H1 (cell line): ENCODE measurements at regions not wholly inside any gene's neighbourhood (a gene's known extent, or its start where the extent isn't known, plus 50 kb on each side); places are given as distances from the start of the nearest gene placed in this dataset.

Experiments used
- CTCF ChIA-PET: fragments of 300-600 bp; sonication (Branson Sonifier 250); formaldehyde crosslinking; loops from one replicate; lab custom pipeline; 2021; ENCODE audit not compliant: partially characterized antibody; lab: Charles Lee
- POLR2A ChIA-PET: fragments of 300-600 bp; sonication (Branson Sonifier 250); formaldehyde crosslinking; loops from one replicate; lab custom pipeline; 2021; ENCODE audit warnings: inconsistent platforms; ENCODE audit not compliant: partially characterized antibody; lab: Charles Lee
- DNase-seq, 2 experiments: peaks; one replicate each; pipeline versions ENCODE4 v3.0.0 to v3.0.0-alpha.2; 2010 to 2022; ENCODE audit warnings: low spot score in 2 of 2, low read depth in 1 of 2, mixed read lengths in 1 of 2
- FAIRE-seq: peaks from 2 replicates; lab custom pipeline; 2011; peaks lifted over from hg19 to GRCh38; lab: Jason Lieb, UNC
- H2AFZ ChIP-seq: 2 replicates; pipeline ENCODE4 v1.8.1; 2012; ENCODE audit warnings: low read length, inconsistent platforms
- H2AK5ac ChIP-seq: 2 replicates; pipeline ENCODE4 v1.6.1; 2013; ENCODE audit warnings: low read depth, low read length
- H2BK120ac ChIP-seq: replicated peaks from 2 replicates; pipeline ENCODE3; 2013; ENCODE audit warnings: low read depth, low read length, inconsistent platforms
- H2BK12ac ChIP-seq: 2 replicates; pipeline ENCODE4 v1.6.1; 2013; ENCODE audit warnings: low read depth, low read length
- H2BK15ac ChIP-seq: 2 replicates; pipeline ENCODE4 v1.6.1; 2013; ENCODE audit warnings: low read length
- H2BK20ac ChIP-seq: 2 replicates; pipeline ENCODE4 v1.6.1; 2013; ENCODE audit warnings: low read length
- H2BK5ac ChIP-seq: 2 replicates; pipeline ENCODE4 v1.6.1; 2013; ENCODE audit warnings: low read depth, low read length
- H3K14ac ChIP-seq: 2 replicates; pipeline ENCODE4 v1.6.1; 2013; ENCODE audit warnings: inconsistent platforms; ENCODE audit not compliant: insufficient read length
- H3K18ac ChIP-seq: 2 replicates; pipeline ENCODE4 v1.6.1; 2013; ENCODE audit warnings: low read length; ENCODE audit errors: extremely low read depth
- H3K23ac ChIP-seq: 2 replicates; pipeline ENCODE4 v1.6.1; 2013; ENCODE audit warnings: inconsistent platforms; ENCODE audit not compliant: insufficient read length
- H3K23me2 ChIP-seq: 2 replicates; pipeline ENCODE4 v1.6.1; 2013; ENCODE audit warnings: low read depth, low read length
- H3K27ac ChIP-seq: 2 replicates; pipeline ENCODE4 v1.6.1; 2011; ENCODE audit warnings: low read depth, low read length, inconsistent platforms
- H3K27me3 ChIP-seq, 4 experiments: replicated peaks in 1 of 4; 1 replicate in 1 of 4; 2 replicates in 3 of 4; pipeline versions ENCODE4 v1.6.1 to v1.8.1; 2011 to 2013; ENCODE audit warnings: low read length in 3 of 4, mild to moderate bottlenecking in 3 of 4, inconsistent platforms in 2 of 4, mixed read lengths in 2 of 4, moderate library complexity in 1 of 4; ENCODE audit not compliant: control insufficient read depth in 3 of 4, insufficient read depth in 3 of 4; ENCODE audit errors: extremely low read depth in 1 of 4
- H3K36me3 ChIP-seq, 4 experiments: 2 replicates each; pipeline versions ENCODE4 v1.6.1 to v1.8.1; 2011 to 2013; ENCODE audit warnings: mild to moderate bottlenecking in 4 of 4, low read length in 3 of 4, moderate library complexity in 2 of 4, control low read depth in 1 of 4, inconsistent platforms in 1 of 4; ENCODE audit not compliant: insufficient read depth in 4 of 4, control insufficient read depth in 2 of 4
- H3K4ac ChIP-seq: replicated peaks from 2 replicates; pipeline ENCODE3; 2013; ENCODE audit warnings: low read length, low read depth, mixed read lengths, inconsistent platforms; ENCODE audit not compliant: insufficient read length
- H3K4me1 ChIP-seq, 4 experiments: replicated peaks in 1 of 4; 1 replicate in 1 of 4; 2 replicates in 3 of 4; pipeline versions ENCODE4 v1.6.1 to v1.8.1; 2011 to 2013; ENCODE audit warnings: low read length in 3 of 4, inconsistent platforms in 2 of 4, mixed read lengths in 1 of 4; ENCODE audit not compliant: insufficient read depth in 4 of 4, control insufficient read depth in 3 of 4
- H3K4me2 ChIP-seq, 2 experiments: 2 replicates each; pipeline versions ENCODE4 v1.6.1 to v1.8.1; 2011 to 2013; ENCODE audit warnings: low read depth in 2 of 2, low read length in 2 of 2, control low read depth in 1 of 2, inconsistent platforms in 1 of 2, mild to moderate bottlenecking in 1 of 2; ENCODE audit not compliant: insufficient read depth in 1 of 2
- H3K4me3 ChIP-seq, 4 experiments: fragments of 200-600, 300-600 bp in 1 of 4; sonication (generic), shearing (Covaris generic), sonication (Bioruptor Twin) in 1 of 4; 2 replicates each; pipeline versions ENCODE4 v1.5.1 to v1.8.1; 2011 to 2016; ENCODE audit warnings: low read length in 4 of 4, low read depth in 3 of 4, control low read depth in 2 of 4, inconsistent platforms in 2 of 4, mild to moderate bottlenecking in 2 of 4, mixed read lengths in 1 of 4, moderate library complexity in 1 of 4; ENCODE audit not compliant: insufficient read depth in 2 of 4; ENCODE audit errors: extremely low read depth in 1 of 4
- H3K56ac ChIP-seq: replicated peaks from 2 replicates; pipeline ENCODE3; 2013; ENCODE audit warnings: low read depth, mild to moderate bottlenecking, mixed read lengths, low read length, inconsistent platforms; ENCODE audit not compliant: insufficient read length
- H3K79me1 ChIP-seq: 2 replicates; pipeline ENCODE4 v1.6.1; 2013; ENCODE audit warnings: low read depth, low read length, control low read depth
- H3K79me2 ChIP-seq, 2 experiments: 2 replicates each; pipeline versions ENCODE4 v1.6.1 to v1.8.1; 2012 to 2013; ENCODE audit warnings: low read length in 2 of 2, mild to moderate bottlenecking in 2 of 2, inconsistent platforms in 1 of 2; ENCODE audit not compliant: insufficient read depth in 2 of 2, control insufficient read depth in 1 of 2
- H3K9ac ChIP-seq, 4 experiments: replicated peaks in 1 of 4; 1 replicate in 1 of 4; 2 replicates in 3 of 4; pipeline versions ENCODE4 v1.6.1 to v1.8.1; 2011 to 2013; ENCODE audit warnings: low read depth in 3 of 4, low read length in 3 of 4, control low read depth in 2 of 4, mild to moderate bottlenecking in 2 of 4, moderate library complexity in 2 of 4, inconsistent platforms in 1 of 4; ENCODE audit errors: extremely low read depth in 1 of 4
- H3K9me3 ChIP-seq, 2 experiments: 2 replicates each; pipeline versions ENCODE4 v1.6.1 to v1.8.1; 2012 to 2013; ENCODE audit warnings: mild to moderate bottlenecking in 2 of 2, moderate library complexity in 2 of 2, control low read depth in 1 of 2, inconsistent platforms in 1 of 2, low read depth in 1 of 2, low read length in 1 of 2, mixed read lengths in 1 of 2; ENCODE audit not compliant: insufficient read depth in 2 of 2
- H4K20me1 ChIP-seq, 2 experiments: replicated peaks in 1 of 2; 2 replicates each; pipeline versions ENCODE3 to v1.8.1; 2011 to 2013; ENCODE audit warnings: inconsistent platforms in 2 of 2, low read length in 2 of 2, mild to moderate bottlenecking in 1 of 2; ENCODE audit not compliant: insufficient read depth in 2 of 2, control insufficient read depth in 1 of 2
- H4K5ac ChIP-seq: 2 replicates; pipeline ENCODE4 v1.6.1; 2013; ENCODE audit warnings: low read length, low read depth, mixed read lengths, inconsistent platforms; ENCODE audit not compliant: insufficient read length
- H4K8ac ChIP-seq: 2 replicates; pipeline ENCODE4 v1.8.0; 2013; ENCODE audit warnings: mild to moderate bottlenecking, moderate library complexity, low read length, inconsistent platforms; ENCODE audit not compliant: insufficient read depth; ENCODE audit errors: extremely low read depth
- H4K91ac ChIP-seq: replicated peaks from 2 replicates; pipeline ENCODE3; 2013; ENCODE audit warnings: low read length, mixed read lengths, inconsistent platforms; ENCODE audit not compliant: insufficient read length
- CHD2 ChIP-seq: IDR thresholded peaks from 2 replicates; pipeline ENCODE4 v1.6.1; 2012; ENCODE audit warnings: low read length, improper control_type of control experiment
- POLR2A ChIP-seq, 2 experiments: IDR thresholded peaks; 1 replicate in 1 of 2; 2 replicates in 1 of 2; pipeline ENCODE4 v1.6.1; 2011; ENCODE audit warnings: low read depth in 2 of 2, low read length in 2 of 2, mild to moderate bottlenecking in 2 of 2; ENCODE audit errors: control extremely low read depth in 1 of 2
- SRF ChIP-seq: IDR thresholded peaks from 2 replicates; pipeline ENCODE4 v1.6.1; 2011; ENCODE audit warnings: mild to moderate bottlenecking, low read depth, low read length, moderate library complexity
- WGBS, 2 experiments: shearing (Covaris generic) in 1 of 2; methylation state at CpG; one replicate each; pipeline versions ENCODE4 v1.1.6 to v1.1.7; 2013 to 2015; ENCODE audit warnings: low lambda C conversion rate in 2 of 2, mixed read lengths in 2 of 2, inconsistent platforms in 1 of 2, low coverage in 1 of 2, missing lambda C conversion rate in 1 of 2; ENCODE audit not compliant: insufficient replicate concordance in 2 of 2, insufficient coverage in 1 of 2, insufficient read length in 1 of 2; ENCODE audit errors: extremely low coverage in 1 of 2, missing lambda C conversion rate in 1 of 2; 5-methylcytosine and 5-hydroxymethylcytosine counted together

DNA sequence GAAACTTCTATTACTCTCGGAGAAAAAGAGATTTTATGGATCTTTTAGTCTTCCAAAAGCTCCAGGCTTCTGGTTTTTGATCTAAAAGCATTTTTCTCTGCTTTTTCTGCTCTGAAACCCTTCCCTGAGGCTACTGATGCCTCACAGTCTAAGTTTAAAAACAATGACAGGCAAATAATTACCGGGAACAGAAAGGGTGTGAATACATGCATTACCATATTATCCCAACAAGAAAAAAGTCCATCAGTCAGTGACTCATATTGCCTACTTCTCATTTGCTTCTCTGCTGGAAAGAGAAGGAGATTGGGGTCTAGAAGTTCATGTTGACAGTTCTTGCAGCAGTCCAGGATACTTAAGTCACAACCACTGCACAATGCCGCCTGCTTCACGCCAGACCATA is 482.9 kb upstream of the C16orf82 start:
- Histone ChIP-seq H2BK15ac (no peak overlapping the region), H3K4ac (no peak overlapping the region), H3K79me2 (no peaks in the 10 kb centered on the region), H4K20me1 (no peaks in the 10 kb centered on the region), H4K91ac (no peak overlapping the region), H3K36me3 (no peaks in the 10 kb centered on the region), H3K79me1 (no peaks in the 10 kb centered on the region), H2BK5ac (no peak overlapping the region), H3K23me2 (no peaks in the 10 kb centered on the region), H2BK12ac (no peak overlapping the region), H2BK120ac (no peak overlapping the region), H3K4me2 (no peak overlapping the region), H3K9ac (no peak overlapping the region), H4K8ac (no peak overlapping the region), H2BK20ac (no peak overlapping the region), H3K27me3 (no peaks in the 10 kb centered on the region), H3K4me1 (no peaks in the 10 kb centered on the region), H3K56ac (no peak overlapping the region), H3K18ac (no peak overlapping the region), H3K4me3 (no peak overlapping the region), H3K14ac (no peak overlapping the region), H3K23ac (no peak overlapping the region), H3K27ac (no peak overlapping the region), H2AK5ac (no peak overlapping the region), H3K9me3 (no peaks in the 10 kb centered on the region), H4K5ac (no peak overlapping the region), H2AFZ (no peak overlapping the region)
- FAIRE-seq (no peak), DNase-seq (no peak)
- WGBS, 2 experiments = 92% methylated on average over 4 of the region's 4 CpGs; no CpG with 5 or more reads in 1 of the 2 experiments
- ChIA-PET POLR2A (no interaction called here), CTCF (no interaction called here)
- TF ChIP-seq POLR2A (IDR thresholded peaks at IDR 0.05; ENCODE audit: control extremely low read depth in 1 of 2, low read depth in 2 of 2, low read length in 2 of 2) = no peak
- no peak for TF ChIP-seq SRF
- no peak for TF ChIP-seq CHD2
- TF ChIP-seq, all 59 proteins: peak for 0
